AG04449 (cell line): ENCODE measurements at regions not wholly inside any gene's neighbourhood (a gene's known extent, or its start where the extent isn't known, plus 50 kb on each side); places are given as distances from the start of the nearest gene placed in this dataset.

Experiments used
- CTCF ChIA-PET: fragments of 350-600 bp; formaldehyde crosslinking; extraction: SDS; loops from one replicate; lab custom pipeline; 2021; ENCODE audit warnings: antibody characterized with exemption; lab: Yijun Ruan, JAX
- POLR2A ChIA-PET: fragments of 400-600, 350-600 bp; formaldehyde crosslinking; extraction: SDS; loops from one replicate; lab custom pipeline; 2020; ENCODE audit warnings: antibody characterized with exemption, inconsistent platforms; lab: Yijun Ruan, JAX
- DNase-seq: peaks from one replicate; pipeline ENCODE4 v3.0.0-alpha.2; 2010; ENCODE audit warnings: low read depth, low spot score
- H3K4me3 ChIP-seq: 2 replicates; pipeline ENCODE4 v1.5.1; 2011; ENCODE audit warnings: low read depth, mild to moderate bottlenecking, control low read depth, low read length
- TF ChIP-seq, protein P1 (sequence below): IDR thresholded peaks from one replicate; pipeline ENCODE4 v1.5.1; 2011; ENCODE audit warnings: mild to moderate bottlenecking, moderate library complexity, low read length, control low read depth, inconsistent platforms; ENCODE audit not compliant: insufficient read depth; ENCODE audit errors: missing control alignments

DNA sequence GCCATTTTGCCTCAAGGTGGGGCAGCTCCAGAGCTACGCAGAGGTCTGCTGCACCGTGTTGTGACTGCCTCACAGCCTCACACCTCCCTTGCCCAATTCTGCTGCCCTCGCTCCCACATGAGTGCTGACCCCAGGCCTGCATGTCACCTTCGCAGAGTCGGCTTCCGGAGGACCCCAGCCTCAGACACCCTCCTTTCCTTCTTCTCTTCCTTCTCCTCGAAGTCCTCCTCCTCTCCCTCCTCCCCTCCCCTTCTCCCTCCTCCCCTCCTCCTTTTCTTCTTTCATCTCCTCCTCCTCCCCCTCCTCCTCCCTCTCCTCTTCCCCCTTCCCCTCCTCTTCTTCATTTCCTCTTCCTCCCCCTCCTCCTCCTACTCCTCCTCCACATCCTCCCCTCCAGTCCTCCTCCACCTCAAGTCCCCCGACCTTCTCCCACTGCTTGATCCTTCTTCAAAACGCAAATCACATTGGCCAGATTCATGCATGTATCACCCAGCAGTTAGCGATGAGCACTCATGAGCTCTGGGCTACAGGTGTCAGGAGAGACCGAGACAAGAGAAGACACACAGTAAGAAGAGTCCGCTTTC, 243.8 kb downstream of the RBFOX3 start:
- POLR2A ChIA-PET = no interaction called here
- no peak overlapping the region for H3K4me3 ChIP-seq
- TF ChIP-seq, protein P1, sequence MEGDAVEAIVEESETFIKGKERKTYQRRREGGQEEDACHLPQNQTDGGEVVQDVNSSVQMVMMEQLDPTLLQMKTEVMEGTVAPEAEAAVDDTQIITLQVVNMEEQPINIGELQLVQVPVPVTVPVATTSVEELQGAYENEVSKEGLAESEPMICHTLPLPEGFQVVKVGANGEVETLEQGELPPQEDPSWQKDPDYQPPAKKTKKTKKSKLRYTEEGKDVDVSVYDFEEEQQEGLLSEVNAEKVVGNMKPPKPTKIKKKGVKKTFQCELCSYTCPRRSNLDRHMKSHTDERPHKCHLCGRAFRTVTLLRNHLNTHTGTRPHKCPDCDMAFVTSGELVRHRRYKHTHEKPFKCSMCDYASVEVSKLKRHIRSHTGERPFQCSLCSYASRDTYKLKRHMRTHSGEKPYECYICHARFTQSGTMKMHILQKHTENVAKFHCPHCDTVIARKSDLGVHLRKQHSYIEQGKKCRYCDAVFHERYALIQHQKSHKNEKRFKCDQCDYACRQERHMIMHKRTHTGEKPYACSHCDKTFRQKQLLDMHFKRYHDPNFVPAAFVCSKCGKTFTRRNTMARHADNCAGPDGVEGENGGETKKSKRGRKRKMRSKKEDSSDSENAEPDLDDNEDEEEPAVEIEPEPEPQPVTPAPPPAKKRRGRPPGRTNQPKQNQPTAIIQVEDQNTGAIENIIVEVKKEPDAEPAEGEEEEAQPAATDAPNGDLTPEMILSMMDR = no peak
- DNase-seq = no peak
- CTCF ChIA-PET = no interaction called here

DNA sequence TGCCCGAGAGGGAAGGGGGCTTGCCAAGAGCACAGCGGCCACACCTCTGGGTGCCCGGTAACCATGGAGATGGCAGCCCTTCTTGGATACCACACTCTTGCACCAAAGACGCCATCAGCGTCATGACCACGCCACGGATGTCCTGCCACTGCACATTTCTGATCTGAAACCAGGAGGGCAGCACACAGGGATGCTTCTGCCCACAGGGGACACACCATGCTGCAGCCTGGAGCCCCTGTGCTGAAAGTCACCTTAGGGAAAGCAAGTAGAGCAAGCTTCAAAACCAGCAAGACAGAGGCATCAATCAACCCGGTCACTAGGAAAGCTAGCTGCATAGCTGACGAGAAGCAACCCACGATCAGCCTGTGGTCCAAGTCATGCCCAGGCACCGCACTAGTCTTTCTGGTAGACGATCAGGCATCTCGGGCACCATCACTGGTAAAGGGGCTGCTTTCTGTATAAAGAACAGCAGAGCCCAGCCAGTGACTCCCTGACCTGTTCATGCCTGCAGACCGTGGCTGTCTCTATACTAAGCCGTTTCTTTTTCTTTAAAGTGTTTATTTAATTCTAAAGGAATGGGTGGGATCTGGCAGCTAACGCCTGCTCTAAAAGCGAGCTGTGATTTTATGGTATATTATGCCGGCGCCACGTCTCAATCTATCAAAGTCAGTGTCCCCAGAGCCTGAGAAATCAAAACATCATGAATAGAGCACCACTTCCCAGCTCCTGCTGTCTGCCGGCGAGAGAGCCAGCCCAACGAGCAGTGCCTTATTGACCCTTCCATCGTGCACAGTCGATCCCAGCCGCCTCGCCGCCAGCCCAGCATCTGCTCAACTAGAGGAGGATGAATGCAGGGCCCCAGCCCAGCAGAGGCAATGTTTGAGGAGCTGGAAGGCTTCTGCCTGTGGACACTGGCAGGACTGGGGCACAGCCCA, 244.7 kb downstream of the RBFOX3 start:
- CTCF ChIA-PET = no interaction called here
- POLR2A ChIA-PET = no interaction called here
- TF ChIP-seq, protein P1 = no peak
- no peak overlapping the region for H3K4me3 ChIP-seq
- DNase-seq = no peak

DNA sequence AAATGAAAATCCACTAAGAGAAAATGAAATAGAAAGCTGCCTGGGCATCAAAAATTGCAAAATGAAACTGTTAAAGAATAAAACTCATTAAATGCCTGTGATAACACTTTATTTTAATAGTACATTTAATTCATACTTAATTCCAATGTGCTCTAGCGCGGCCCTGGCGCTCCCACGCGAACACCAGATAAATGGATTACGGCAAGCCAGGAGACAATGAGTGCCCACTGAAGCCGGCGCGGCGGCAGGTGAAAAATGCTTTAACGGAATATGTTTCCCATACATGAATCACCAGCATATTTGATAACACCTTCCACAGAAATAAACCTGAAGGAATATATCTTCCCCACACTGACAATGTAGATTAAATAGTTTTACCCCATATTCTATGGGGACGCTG, 245.5 kb downstream of the RBFOX3 start:
- no peak overlapping the region for H3K4me3 ChIP-seq
- CTCF ChIA-PET = no interaction called here

DNA sequence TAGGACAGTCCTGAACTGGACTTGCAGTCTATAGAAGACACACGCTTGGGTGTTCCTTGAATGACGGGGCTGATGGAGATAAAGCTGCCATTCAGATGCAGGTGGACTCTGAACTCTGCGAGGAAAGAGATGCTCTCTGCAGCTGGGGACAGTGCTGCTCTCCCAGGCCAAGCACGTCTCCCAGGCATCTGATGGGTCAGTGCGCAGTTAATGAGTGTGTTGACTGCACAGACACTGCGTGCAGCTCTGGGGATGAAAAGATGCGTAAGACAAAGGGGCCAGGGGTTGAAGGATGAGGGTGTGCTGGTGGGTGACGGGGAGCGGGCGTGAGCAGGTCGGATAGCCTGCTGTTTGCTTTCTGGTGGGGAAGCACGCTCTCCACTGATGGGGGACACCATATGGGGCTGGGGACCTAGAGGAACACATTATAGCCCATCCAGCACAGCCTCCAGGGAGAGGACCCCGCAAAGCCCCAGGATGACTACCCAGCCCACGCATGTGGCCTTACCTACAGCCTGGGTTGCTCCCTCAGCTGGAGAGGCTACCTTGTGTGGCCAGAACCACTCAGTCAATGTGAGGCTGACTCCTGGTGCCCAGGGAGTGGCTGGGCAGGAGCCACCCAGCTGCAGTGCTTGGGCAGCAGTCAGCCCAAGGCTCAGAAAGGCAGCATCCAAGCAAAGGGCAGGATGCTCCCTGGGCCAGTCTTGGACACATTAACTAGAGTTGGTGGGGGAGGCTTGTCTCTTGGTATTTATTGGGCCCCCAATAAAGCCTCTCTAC, 246.3 kb downstream of the RBFOX3 start:
- TF ChIP-seq, protein P1 = no peak
- ChIA-PET CTCF (no interaction called here), POLR2A (no interaction called here)
- H3K4me3 ChIP-seq = no peak overlapping the region
- DNase-seq = no peak

More for the DNA sequence above, 245.5 kb downstream of the RBFOX3 start:
- POLR2A ChIA-PET = no interaction called here
- DNase-seq = no peak
- TF ChIP-seq, protein P1 = no peak

DNA sequence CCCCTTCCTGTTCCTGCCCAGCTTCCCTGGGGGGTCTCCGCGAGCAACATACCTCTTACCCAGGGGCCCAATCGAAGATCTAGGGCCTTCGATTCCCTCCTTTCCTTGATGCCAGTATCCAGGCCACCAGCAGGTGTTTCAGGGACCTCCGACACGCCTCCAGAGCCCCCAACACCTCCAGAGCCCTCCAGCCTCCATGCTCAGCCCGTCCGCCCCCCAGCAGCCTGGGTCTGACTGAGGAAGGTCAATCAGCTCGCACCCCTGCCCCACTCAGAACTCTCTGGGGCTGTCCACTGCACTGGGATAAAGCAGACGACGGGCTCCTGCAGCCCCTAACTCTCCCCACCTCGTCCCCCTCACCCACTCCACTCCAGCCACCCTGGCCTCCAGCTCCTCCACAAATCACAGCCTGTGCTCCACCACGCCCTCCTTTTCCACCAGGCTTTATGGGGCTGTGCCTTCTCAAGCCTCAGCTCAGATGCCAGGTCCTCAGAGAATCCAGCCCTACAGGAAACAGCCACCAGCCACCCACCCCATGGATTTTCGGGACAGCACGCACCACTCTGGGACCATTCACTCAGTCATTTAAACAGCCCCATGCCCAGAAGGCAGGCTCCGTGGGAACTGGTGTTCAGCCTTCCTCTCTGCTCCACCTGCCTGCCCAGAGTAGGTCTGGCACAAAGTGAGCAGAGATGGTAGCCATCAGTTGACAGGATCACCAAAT, 247.1 kb downstream of the RBFOX3 start:
- POLR2A ChIA-PET = no interaction called here
- no peak for DNase-seq
- CTCF ChIA-PET = no interaction called here
- no peak overlapping the region for H3K4me3 ChIP-seq
- TF ChIP-seq, protein P1 = no peak
